A673 (cell line): ENCODE measurements at regions not wholly inside any gene's neighbourhood (a gene's known extent, or its start where the extent isn't known, plus 50 kb on each side); places are given as distances from the start of the nearest gene placed in this dataset.

Experiments
- EZH2 ChIP-seq: fragments of 200-600 bp; sonication (generic); IDR thresholded peaks from 2 replicates; pipeline ENCODE4 v1.6.1; 2017; ENCODE audit warnings: borderline replicate concordance, low read depth, mild to moderate bottlenecking, mixed read lengths, antibody characterized with exemption, low read length; ENCODE audit not compliant: poor library complexity, severe bottlenecking
- TF ChIP-seq, protein P1 (sequence below): fragments of 300-800, 200-600 bp; sonication (generic); conservative IDR thresholded peaks from 2 replicates; pipeline ENCODE4 v1.5.1; 2017; ENCODE audit warnings: low read depth, mild to moderate bottlenecking, antibody characterized with exemption, low read length, moderate library complexity, mixed read lengths

DNA sequence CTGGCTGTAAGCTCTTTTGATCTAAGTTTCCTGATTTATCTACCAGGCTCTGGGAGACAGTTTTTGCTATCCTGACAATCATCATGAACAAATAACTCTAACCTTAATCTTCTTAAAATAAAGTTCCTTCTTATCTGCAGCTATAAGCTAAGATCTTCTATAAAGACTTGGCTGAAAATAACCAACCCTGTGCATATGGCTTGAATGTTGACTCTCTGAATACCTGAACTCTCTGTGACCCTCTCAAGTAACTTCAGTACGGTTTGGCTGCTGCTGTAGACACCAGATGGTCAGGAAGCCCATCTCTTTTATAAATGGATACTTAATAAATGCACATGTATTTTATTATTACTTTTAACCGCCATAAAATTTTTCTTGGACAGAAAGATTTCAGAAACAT is 412.4 kb upstream of the CBLB start:
- TF ChIP-seq, protein P1, sequence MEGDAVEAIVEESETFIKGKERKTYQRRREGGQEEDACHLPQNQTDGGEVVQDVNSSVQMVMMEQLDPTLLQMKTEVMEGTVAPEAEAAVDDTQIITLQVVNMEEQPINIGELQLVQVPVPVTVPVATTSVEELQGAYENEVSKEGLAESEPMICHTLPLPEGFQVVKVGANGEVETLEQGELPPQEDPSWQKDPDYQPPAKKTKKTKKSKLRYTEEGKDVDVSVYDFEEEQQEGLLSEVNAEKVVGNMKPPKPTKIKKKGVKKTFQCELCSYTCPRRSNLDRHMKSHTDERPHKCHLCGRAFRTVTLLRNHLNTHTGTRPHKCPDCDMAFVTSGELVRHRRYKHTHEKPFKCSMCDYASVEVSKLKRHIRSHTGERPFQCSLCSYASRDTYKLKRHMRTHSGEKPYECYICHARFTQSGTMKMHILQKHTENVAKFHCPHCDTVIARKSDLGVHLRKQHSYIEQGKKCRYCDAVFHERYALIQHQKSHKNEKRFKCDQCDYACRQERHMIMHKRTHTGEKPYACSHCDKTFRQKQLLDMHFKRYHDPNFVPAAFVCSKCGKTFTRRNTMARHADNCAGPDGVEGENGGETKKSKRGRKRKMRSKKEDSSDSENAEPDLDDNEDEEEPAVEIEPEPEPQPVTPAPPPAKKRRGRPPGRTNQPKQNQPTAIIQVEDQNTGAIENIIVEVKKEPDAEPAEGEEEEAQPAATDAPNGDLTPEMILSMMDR = no peak
- no peak for TF ChIP-seq EZH2
